GM13976 (cell line): ENCODE measurements at regions not wholly inside any gene's neighbourhood (a gene's known extent, or its start where the extent isn't known, plus 50 kb on each side); places are given as distances from the start of the nearest gene placed in this dataset.

ENCODE experiments used
- DNase-seq: peaks from one replicate; pipeline ENCODE4 v3.0.0; 2012; ENCODE audit warnings: low spot score
- CTCF ChIP-seq: IDR thresholded peaks from 2 replicates; pipeline ENCODE4 v1.5.1; 2012; ENCODE audit warnings: borderline replicate concordance, mild to moderate bottlenecking; ENCODE audit not compliant: insufficient read depth; ENCODE audit errors: extremely low read depth, missing control alignments, control extremely low read depth
- in situ Hi-C: fragments of 300-500 bp; cut with MboI; formaldehyde crosslinking; loops from one replicate; pipeline ENCODE4 v1.12.0; 2022; ENCODE audit warnings: low sequenced_read_pairs, mixed read lengths, inconsistent platforms; ENCODE audit not compliant: unreplicated experiment

- no peak for DNase-seq
- TF ChIP-seq CTCF: no peak
- in situ Hi-C loops: no loop called here
These were observed 129.2 kb upstream of the TCERG1L start for GRCh38 chr10:131440405-131441360.

DNA sequence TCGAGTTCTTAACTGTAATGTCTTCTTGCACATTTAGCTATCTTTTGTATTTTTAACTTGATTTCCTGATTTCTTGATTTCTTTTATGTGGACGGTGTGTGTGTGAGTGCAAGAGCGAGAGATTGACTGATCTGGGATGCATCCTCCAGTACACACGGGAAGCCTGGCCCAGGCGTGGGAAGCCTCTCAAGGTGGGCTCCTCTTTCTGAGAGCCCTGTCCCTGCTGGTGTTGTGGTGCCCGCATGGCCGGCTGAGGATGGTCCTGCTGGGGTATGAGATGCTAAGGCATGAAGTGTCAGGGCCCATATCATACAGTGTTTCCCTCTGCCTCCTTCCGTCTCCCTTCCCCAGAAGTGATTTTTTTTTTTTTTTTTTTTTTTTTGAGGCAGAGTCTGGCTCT, 130.8 kb upstream of the TCERG1L start:
- in situ Hi-C loops: no loop called here
- no peak for DNase-seq
- no peak for TF ChIP-seq CTCF

- DNase-seq: no peak
- in situ Hi-C loops: no loop called here
- TF ChIP-seq CTCF: no peak
These were observed 132.8 kb upstream of the TCERG1L start for GRCh38 chr10:131444286-131444685.

DNA sequence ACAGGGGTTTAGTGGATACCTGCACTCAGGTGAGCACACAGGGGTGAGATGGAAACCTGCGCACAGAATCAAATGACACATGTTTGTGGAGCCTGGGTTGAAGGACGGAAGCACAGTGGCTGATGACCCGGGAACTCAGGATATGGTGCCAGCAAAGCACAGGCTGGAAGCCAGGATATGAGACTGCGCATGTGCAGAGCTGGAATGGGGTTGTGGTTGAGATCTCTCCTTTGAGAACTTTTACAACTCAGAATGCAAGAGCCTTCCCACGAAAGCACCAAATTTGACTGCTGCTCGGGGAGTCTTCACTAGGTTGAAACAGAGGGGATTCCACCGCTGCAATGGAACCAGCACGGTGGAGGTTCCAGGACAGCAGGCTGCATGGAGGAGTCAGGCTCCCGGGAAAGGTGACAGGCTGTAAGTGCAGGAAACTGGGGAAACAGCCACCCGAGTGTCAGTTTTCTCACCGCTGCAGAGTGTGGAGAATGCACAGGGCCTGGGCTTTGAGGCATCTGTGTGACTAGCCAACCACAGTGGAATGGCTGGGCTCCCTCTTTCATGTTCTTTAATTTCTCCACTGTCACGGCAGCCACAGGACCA, 133.4 kb upstream of the TCERG1L start:
- no peak for TF ChIP-seq CTCF
- DNase-seq: no peak
- in situ Hi-C loops: no loop called here

GRCh38 chr10:131445623-131446022, 134.1 kb upstream of the TCERG1L start:
- DNase-seq: no peak
- in situ Hi-C loops: no loop called here
- TF ChIP-seq CTCF: no peak

DNA sequence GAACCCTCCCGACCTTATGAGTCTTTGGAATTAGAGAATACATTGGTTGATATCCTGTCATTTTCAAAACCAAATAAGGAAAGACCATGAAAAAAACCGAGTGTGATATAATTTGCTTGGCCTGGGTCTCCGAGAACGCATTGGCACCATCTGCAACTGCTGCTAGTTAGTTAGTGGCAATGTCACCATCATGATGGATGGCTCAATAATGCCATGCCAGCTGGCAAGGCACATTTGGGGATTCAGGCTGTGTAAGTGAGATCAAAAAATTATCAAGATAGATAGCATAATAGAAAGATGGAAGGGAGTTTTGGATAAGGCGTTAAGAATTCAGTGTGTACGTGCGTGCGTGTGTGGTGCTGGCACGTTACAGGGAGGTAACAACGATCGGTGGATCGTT, 134.7 kb upstream of the TCERG1L start:
- in situ Hi-C loops: no loop called here
- no peak for TF ChIP-seq CTCF
- DNase-seq: no peak

DNA sequence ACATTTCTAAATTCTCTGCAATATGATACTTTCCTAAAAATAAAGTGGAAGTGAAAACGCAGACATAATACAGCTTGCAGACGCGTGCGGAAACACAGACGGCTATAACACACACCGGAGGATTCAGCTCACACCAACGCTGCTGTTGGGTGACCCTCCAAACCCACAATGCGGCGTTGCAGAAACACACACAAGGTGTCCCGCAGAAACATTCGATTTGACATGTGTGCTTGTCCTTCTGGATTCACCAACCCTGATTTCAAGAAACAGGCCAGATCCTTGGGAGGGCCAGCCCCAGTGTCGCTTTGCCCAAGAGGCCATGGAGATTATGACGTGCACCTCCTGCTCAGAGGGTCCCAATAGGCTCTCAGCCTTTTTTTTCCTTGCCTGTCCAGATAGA, 136.7 kb upstream of the TCERG1L start:
- in situ Hi-C loops: no loop called here
- DNase-seq: no peak

More for the DNA sequence above, 136.7 kb upstream of the TCERG1L start:
- TF ChIP-seq CTCF: no peak
